Neural cell (in vitro differentiated cells): ENCODE measurements at regions not wholly inside any gene's neighbourhood (a gene's known extent, or its start where the extent isn't known, plus 50 kb on each side); places are given as distances from the start of the nearest gene placed in this dataset.

Experiments
- H2AFZ ChIP-seq: fragments of 200-600, 300-800 bp; sonication (generic), shearing (Covaris generic); 2 replicates; pipeline ENCODE4 v1.6.0; 2014; ENCODE audit warnings: low read depth, mild to moderate bottlenecking, antibody characterized with exemption, low read length, moderate library complexity
- H3F3A ChIP-seq: fragments of 200-600 bp; shearing (Covaris generic); 2 replicates; pipeline ENCODE4 v1.6.1; 2016; ENCODE audit warnings: mild to moderate bottlenecking, moderate library complexity, mixed read lengths, antibody characterized with exemption, low read length; ENCODE audit not compliant: insufficient read depth, poor library complexity, severe bottlenecking
- H3K27ac ChIP-seq: fragments of 200-600, 300-800 bp; sonication (generic), shearing (Covaris generic); 2 replicates; pipeline ENCODE4 v1.5.1; 2014; ENCODE audit warnings: mild to moderate bottlenecking, low read length, moderate library complexity
- H3K27me3 ChIP-seq: fragments of 300-800, 200-600 bp; sonication (generic), shearing (Covaris generic); 2 replicates; pipeline ENCODE4 v1.6.0; 2014; ENCODE audit warnings: mild to moderate bottlenecking, low read depth, low read length, moderate library complexity; ENCODE audit not compliant: insufficient read depth
- H3K36me3 ChIP-seq: fragments of 300-800, 200-600 bp; sonication (generic), shearing (Covaris generic); 2 replicates; pipeline ENCODE4 v1.5.1; 2014; ENCODE audit warnings: mild to moderate bottlenecking, antibody characterized with exemption, low read length, moderate library complexity; ENCODE audit not compliant: insufficient read depth
- H3K4me2 ChIP-seq: fragments of 300-800, 200-600 bp; sonication (generic), shearing (Covaris generic); 2 replicates; pipeline ENCODE4 v1.6.0; 2014; ENCODE audit warnings: mild to moderate bottlenecking, low read length
- H3K4me3 ChIP-seq: fragments of 300-800, 200-600 bp; sonication (generic), shearing (Covaris generic); 2 replicates; pipeline ENCODE4 v1.5.1; 2014; ENCODE audit warnings: mild to moderate bottlenecking, low read length, moderate library complexity
- H3K79me2 ChIP-seq: fragments of 200-600 bp; shearing (Covaris generic); replicated peaks from 2 replicates; pipeline ENCODE4 v1.6.0; 2014; ENCODE audit warnings: mild to moderate bottlenecking, low read length, moderate library complexity; ENCODE audit not compliant: insufficient read depth
- H3K9ac ChIP-seq: fragments of 300-800, 200-600 bp; sonication (generic), shearing (Covaris generic); 2 replicates; pipeline ENCODE4 v1.6.1; 2016; ENCODE audit warnings: mild to moderate bottlenecking, low read length, mixed read lengths
- H3K9me2 ChIP-seq: fragments of 200-600 bp; shearing (Covaris generic); 2 replicates; pipeline ENCODE4 v1.6.1; 2016; ENCODE audit warnings: mild to moderate bottlenecking, low read length, mixed read lengths; ENCODE audit not compliant: insufficient read depth
- H3K9me3 ChIP-seq: fragments of 200-600, 300-800 bp; sonication (generic), shearing (Covaris generic); 2 replicates; pipeline ENCODE4 v1.6.1; 2016; ENCODE audit warnings: mild to moderate bottlenecking, mixed run types, low read length, moderate library complexity, mixed read lengths
- H4K20me1 ChIP-seq: fragments of 200-600 bp; shearing (Covaris generic); 2 replicates; pipeline ENCODE4 v1.6.1; 2016; ENCODE audit warnings: mild to moderate bottlenecking, mixed run types; ENCODE audit not compliant: insufficient read depth
- EP300 ChIP-seq: fragments of 450-650 bp; conservative IDR thresholded peaks from 2 replicates; pipeline ENCODE4 v1.6.1; 2014; ENCODE audit warnings: antibody characterized with exemption, mild to moderate bottlenecking, moderate library complexity; ENCODE audit not compliant: poor library complexity, severe bottlenecking
- EZH2 ChIP-seq: fragments of 200-600, 300-800 bp; shearing (Covaris generic), sonication (generic); IDR thresholded peaks from 2 replicates; pipeline ENCODE4 v1.6.1; 2014; ENCODE audit warnings: antibody characterized with exemption, low read length, borderline replicate concordance, mild to moderate bottlenecking; ENCODE audit not compliant: insufficient read depth, poor library complexity, severe bottlenecking
- MXI1 ChIP-seq: fragments of 450-650 bp; conservative IDR thresholded peaks from 2 replicates; pipeline ENCODE4 v1.6.1; 2014; ENCODE audit warnings: antibody characterized with exemption, mild to moderate bottlenecking; ENCODE audit not compliant: poor library complexity, severe bottlenecking
- POLR2AphosphoS5 ChIP-seq: IDR thresholded peaks from 2 replicates; pipeline ENCODE4 v1.6.1; 2012
- RAD21 ChIP-seq: fragments of 450-650 bp; conservative IDR thresholded peaks from 2 replicates; pipeline ENCODE4 v1.6.1; 2014; ENCODE audit warnings: antibody characterized with exemption, mild to moderate bottlenecking, moderate library complexity
- SMC3 ChIP-seq: fragments of 450-650 bp; conservative IDR thresholded peaks from 2 replicates; pipeline ENCODE4 v1.6.1; 2014; ENCODE audit warnings: antibody characterized with exemption, mild to moderate bottlenecking, moderate library complexity; ENCODE audit not compliant: poor library complexity
- TAF1 ChIP-seq: IDR thresholded peaks from 2 replicates; pipeline ENCODE4 v1.6.1; 2012; ENCODE audit warnings: low read depth
- TF ChIP-seq, protein P1 (sequence below): fragments of 450-650 bp; IDR thresholded peaks from 2 replicates; pipeline ENCODE4 v1.5.1; 2014; ENCODE audit warnings: antibody characterized with exemption, mild to moderate bottlenecking, moderate library complexity; ENCODE audit not compliant: poor library complexity, severe bottlenecking
- TF ChIP-seq, protein P2 (sequence below): IDR thresholded peaks from 2 replicates; pipeline ENCODE4 v1.6.1; 2012; ENCODE audit warnings: borderline replicate concordance

DNA sequence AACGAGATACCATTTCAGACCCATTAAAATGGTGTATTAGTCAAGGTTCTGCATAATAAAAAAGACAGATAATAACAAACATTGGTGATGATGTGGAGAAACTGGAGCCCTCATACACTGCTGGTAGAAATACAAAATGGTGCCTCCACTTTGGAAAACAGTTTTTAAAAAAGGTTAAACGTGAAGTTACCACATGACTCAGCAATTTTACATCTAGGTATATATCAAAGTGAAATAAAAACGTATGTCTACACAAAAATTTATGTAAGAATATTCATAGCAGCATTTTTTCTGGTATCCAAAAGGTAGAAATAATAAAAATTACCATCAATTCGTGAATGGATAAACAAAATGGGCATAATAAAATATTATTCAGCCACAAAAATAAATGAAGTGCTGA, 519.8 kb downstream of the TLE4 start:
- H2AFZ ChIP-seq = no peak overlapping the region
- H3K27ac ChIP-seq = peak overlapping the region; percentile 63
- no peaks in the 10 kb centered on the region for H3K27me3 ChIP-seq
- no peaks in the 10 kb centered on the region for H3F3A ChIP-seq
- H3K9me2 ChIP-seq = no peaks in the 10 kb centered on the region
- H3K36me3 ChIP-seq = no peaks in the 10 kb centered on the region
- no peak overlapping the region for H3K9ac ChIP-seq
- H3K9me3 ChIP-seq = no peaks in the 10 kb centered on the region
- no peaks in the 10 kb centered on the region for H4K20me1 ChIP-seq
- no peak overlapping the region for H3K4me3 ChIP-seq
- no peak for TF ChIP-seq EZH2
- TF ChIP-seq, protein P1, sequence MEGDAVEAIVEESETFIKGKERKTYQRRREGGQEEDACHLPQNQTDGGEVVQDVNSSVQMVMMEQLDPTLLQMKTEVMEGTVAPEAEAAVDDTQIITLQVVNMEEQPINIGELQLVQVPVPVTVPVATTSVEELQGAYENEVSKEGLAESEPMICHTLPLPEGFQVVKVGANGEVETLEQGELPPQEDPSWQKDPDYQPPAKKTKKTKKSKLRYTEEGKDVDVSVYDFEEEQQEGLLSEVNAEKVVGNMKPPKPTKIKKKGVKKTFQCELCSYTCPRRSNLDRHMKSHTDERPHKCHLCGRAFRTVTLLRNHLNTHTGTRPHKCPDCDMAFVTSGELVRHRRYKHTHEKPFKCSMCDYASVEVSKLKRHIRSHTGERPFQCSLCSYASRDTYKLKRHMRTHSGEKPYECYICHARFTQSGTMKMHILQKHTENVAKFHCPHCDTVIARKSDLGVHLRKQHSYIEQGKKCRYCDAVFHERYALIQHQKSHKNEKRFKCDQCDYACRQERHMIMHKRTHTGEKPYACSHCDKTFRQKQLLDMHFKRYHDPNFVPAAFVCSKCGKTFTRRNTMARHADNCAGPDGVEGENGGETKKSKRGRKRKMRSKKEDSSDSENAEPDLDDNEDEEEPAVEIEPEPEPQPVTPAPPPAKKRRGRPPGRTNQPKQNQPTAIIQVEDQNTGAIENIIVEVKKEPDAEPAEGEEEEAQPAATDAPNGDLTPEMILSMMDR = no peak
- TF ChIP-seq SMC3 = no peak
- TF ChIP-seq RAD21 = no peak
- no peaks in the 10 kb centered on the region for H3K79me2 ChIP-seq
- H3K4me2 ChIP-seq = no peak overlapping the region

DNA sequence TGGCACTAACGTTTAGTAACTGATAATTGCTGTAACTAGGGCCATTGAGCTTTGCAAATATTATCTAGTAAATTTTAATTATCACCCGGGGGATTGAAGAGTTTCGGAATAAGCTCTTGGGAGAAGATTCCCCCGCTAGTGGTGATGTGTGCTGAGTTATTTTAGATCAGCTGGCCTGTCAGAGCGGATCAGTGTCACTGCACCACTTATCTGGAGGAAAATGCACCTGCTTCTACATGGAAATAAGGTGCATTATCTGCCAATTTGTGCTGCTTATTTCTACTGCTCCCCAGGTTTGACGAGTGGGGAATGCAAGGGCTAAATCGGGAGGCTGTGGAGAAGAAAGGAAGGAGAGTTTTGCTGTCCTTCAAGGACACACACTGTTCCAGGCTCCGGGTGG, 518.6 kb downstream of the TLE4 start:
- H3K27me3 ChIP-seq = no peaks in the 10 kb centered on the region
- H3F3A ChIP-seq = no peaks in the 10 kb centered on the region
- no peaks in the 10 kb centered on the region for H3K36me3 ChIP-seq
- no peaks in the 10 kb centered on the region for H3K9me2 ChIP-seq
- peak overlapping the region; percentile 6 for H3K9ac ChIP-seq
- H4K20me1 ChIP-seq = no peaks in the 10 kb centered on the region
- no peak overlapping the region for H3K4me2 ChIP-seq
- H3K27ac ChIP-seq = peak overlapping the region; percentile 63
- H3K4me3 ChIP-seq = peak overlapping the region; percentile 23
- TF ChIP-seq POLR2AphosphoS5 = peak; percentile 79
- no peak for TF ChIP-seq MXI1
- TF ChIP-seq EP300 = peak; percentile 93
- peak; percentile 8 for TF ChIP-seq SMC3
- no peak for TF ChIP-seq EZH2
- peak; percentile 50 for TF ChIP-seq RAD21
- TF ChIP-seq, protein P2, sequence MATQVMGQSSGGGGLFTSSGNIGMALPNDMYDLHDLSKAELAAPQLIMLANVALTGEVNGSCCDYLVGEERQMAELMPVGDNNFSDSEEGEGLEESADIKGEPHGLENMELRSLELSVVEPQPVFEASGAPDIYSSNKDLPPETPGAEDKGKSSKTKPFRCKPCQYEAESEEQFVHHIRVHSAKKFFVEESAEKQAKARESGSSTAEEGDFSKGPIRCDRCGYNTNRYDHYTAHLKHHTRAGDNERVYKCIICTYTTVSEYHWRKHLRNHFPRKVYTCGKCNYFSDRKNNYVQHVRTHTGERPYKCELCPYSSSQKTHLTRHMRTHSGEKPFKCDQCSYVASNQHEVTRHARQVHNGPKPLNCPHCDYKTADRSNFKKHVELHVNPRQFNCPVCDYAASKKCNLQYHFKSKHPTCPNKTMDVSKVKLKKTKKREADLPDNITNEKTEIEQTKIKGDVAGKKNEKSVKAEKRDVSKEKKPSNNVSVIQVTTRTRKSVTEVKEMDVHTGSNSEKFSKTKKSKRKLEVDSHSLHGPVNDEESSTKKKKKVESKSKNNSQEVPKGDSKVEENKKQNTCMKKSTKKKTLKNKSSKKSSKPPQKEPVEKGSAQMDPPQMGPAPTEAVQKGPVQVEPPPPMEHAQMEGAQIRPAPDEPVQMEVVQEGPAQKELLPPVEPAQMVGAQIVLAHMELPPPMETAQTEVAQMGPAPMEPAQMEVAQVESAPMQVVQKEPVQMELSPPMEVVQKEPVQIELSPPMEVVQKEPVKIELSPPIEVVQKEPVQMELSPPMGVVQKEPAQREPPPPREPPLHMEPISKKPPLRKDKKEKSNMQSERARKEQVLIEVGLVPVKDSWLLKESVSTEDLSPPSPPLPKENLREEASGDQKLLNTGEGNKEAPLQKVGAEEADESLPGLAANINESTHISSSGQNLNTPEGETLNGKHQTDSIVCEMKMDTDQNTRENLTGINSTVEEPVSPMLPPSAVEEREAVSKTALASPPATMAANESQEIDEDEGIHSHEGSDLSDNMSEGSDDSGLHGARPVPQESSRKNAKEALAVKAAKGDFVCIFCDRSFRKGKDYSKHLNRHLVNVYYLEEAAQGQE = peak; percentile 17
- TF ChIP-seq, protein P1 = peak; percentile 37
- TF ChIP-seq TAF1 = no peak
- no peaks in the 10 kb centered on the region for H3K9me3 ChIP-seq
- no peak overlapping the region for H2AFZ ChIP-seq
- H3K79me2 ChIP-seq = no peaks in the 10 kb centered on the region
